Right lobe of liver (tissue), 4 donors: ENCODE measurements at regions not wholly inside any gene's neighbourhood (a gene's known extent, or its start where the extent isn't known, plus 50 kb on each side); places are given as distances from the start of the nearest gene placed in this dataset.

Source experiments
- CTCF ChIP-seq, 4 donors: fragments of 200-600 bp in 3 of 4; fragments of 450-650 bp in 1 of 4; IDR thresholded peaks; one replicate each; pipeline versions ENCODE4 v1.5.1 to v1.8.0; 2016 to 2022; ENCODE audit warnings: antibody characterized with exemption in 4 of 4, mild to moderate bottlenecking in 2 of 4
- POLR2A ChIP-seq: fragments of 450-650 bp; IDR thresholded peaks from one replicate; pipeline ENCODE4 v1.6.1; 2017; ENCODE audit warnings: antibody characterized with exemption, mild to moderate bottlenecking
- donor health status: DM: no; HTN: no; CAD: no.
- donor health status: DM: no; HTN: no; CAD: no.
- donor health status: DM: no; HTN: yes; CAD: no.

- TF ChIP-seq CTCF (IDR thresholded peaks at IDR 0.05) (no peak), POLR2A (no peak)
These were observed 161.4 kb downstream of the PIK3R1 start for GRCh38 chr5:68376935-68377334.
